Trophoblast cell (in vitro differentiated cells and primary cell): ENCODE measurements at regions not wholly inside any gene's neighbourhood (a gene's known extent, or its start where the extent isn't known, plus 50 kb on each side); places are given as distances from the start of the nearest gene placed in this dataset.

Source experiments
- DNase-seq, 2 donors: peaks; one replicate each; pipeline ENCODE4 v3.0.0-alpha.2; 2016
- H2AFZ ChIP-seq: 2 replicates; pipeline ENCODE4 v1.6.1; 2013; ENCODE audit warnings: low read length, moderate library complexity, mild to moderate bottlenecking; ENCODE audit not compliant: insufficient read depth, poor library complexity
- H2AK5ac ChIP-seq: 2 replicates; pipeline ENCODE4 v1.6.1; 2013; ENCODE audit warnings: mild to moderate bottlenecking, low read length
- H2BK120ac ChIP-seq: 2 replicates; pipeline ENCODE4 v1.6.1; 2013; ENCODE audit warnings: low read length, mild to moderate bottlenecking, moderate library complexity; ENCODE audit not compliant: insufficient read depth, poor library complexity
- H2BK12ac ChIP-seq: 2 replicates; pipeline ENCODE4 v1.6.1; 2013; ENCODE audit warnings: mild to moderate bottlenecking, low read length, moderate library complexity
- H2BK5ac ChIP-seq: 2 replicates; pipeline ENCODE4 v1.6.1; 2013; ENCODE audit warnings: low read length, low read depth, moderate library complexity, mild to moderate bottlenecking; ENCODE audit not compliant: poor library complexity
- H3K14ac ChIP-seq: 2 replicates; pipeline ENCODE4 v1.6.1; 2013; ENCODE audit warnings: mild to moderate bottlenecking, low read length
- H3K18ac ChIP-seq: 2 replicates; pipeline ENCODE4 v1.6.1; 2013; ENCODE audit warnings: mild to moderate bottlenecking, low read length
- H3K23ac ChIP-seq: 2 replicates; pipeline ENCODE4 v1.6.1; 2013; ENCODE audit warnings: low read length
- H3K27ac ChIP-seq: 2 replicates; pipeline ENCODE4 v1.5.1; 2013; ENCODE audit warnings: low read depth, mild to moderate bottlenecking, inconsistent platforms, low read length, moderate library complexity
- H3K27me3 ChIP-seq: 2 replicates; pipeline ENCODE4 v1.6.1; 2013; ENCODE audit warnings: inconsistent platforms, mild to moderate bottlenecking, low read length, moderate library complexity; ENCODE audit not compliant: insufficient read depth
- H3K36me3 ChIP-seq, 2 experiments: 1 replicate in 1 of 2; 2 replicates in 1 of 2; pipeline ENCODE4 v1.6.1; 2013; ENCODE audit warnings: low read length in 2 of 2, mild to moderate bottlenecking in 2 of 2, moderate library complexity in 1 of 2; ENCODE audit not compliant: insufficient read depth in 2 of 2, control insufficient read depth in 1 of 2
- H3K4ac ChIP-seq: 2 replicates; pipeline ENCODE4 v1.6.1; 2013; ENCODE audit warnings: low read depth, mild to moderate bottlenecking, low read length, moderate library complexity
- H3K4me1 ChIP-seq, 2 experiments: 1 replicate in 1 of 2; 2 replicates in 1 of 2; pipeline ENCODE4 v1.6.1; 2013; ENCODE audit warnings: low read length in 2 of 2, mild to moderate bottlenecking in 2 of 2, moderate library complexity in 1 of 2; ENCODE audit not compliant: insufficient read depth in 2 of 2, control insufficient read depth in 1 of 2
- H3K4me2 ChIP-seq: 2 replicates; pipeline ENCODE4 v1.6.1; 2013; ENCODE audit warnings: inconsistent platforms, mild to moderate bottlenecking, low read length, moderate library complexity
- H3K4me3 ChIP-seq: 2 replicates; pipeline ENCODE4 v1.5.1; 2013; ENCODE audit warnings: mild to moderate bottlenecking, low read depth, low read length, inconsistent platforms
- H3K79me1 ChIP-seq: one replicate; pipeline ENCODE4 v1.6.1; 2013; ENCODE audit warnings: low read length
- H3K79me2 ChIP-seq: 2 replicates; pipeline ENCODE4 v1.6.1; 2013; ENCODE audit warnings: low read length, mild to moderate bottlenecking; ENCODE audit not compliant: control insufficient read depth, insufficient read depth, poor library complexity
- H3K9ac ChIP-seq: 2 replicates; pipeline ENCODE4 v1.6.1; 2013; ENCODE audit warnings: mild to moderate bottlenecking, low read length
- H3K9me3 ChIP-seq: 2 replicates; pipeline ENCODE4 v1.6.1; 2013; ENCODE audit warnings: low read depth, mild to moderate bottlenecking, control low read depth, inconsistent platforms, low read length; ENCODE audit not compliant: insufficient read depth
- H4K12ac ChIP-seq: 2 replicates; pipeline ENCODE4 v1.6.1; 2013; ENCODE audit warnings: low read depth, mild to moderate bottlenecking, low read length, moderate library complexity
- H4K8ac ChIP-seq: 2 replicates; pipeline ENCODE4 v1.6.1; 2013; ENCODE audit warnings: low read depth, mild to moderate bottlenecking, low read length, moderate library complexity
- H4K91ac ChIP-seq: one replicate; pipeline ENCODE4 v1.6.1; 2013; ENCODE audit warnings: low read depth, mild to moderate bottlenecking, low read length, moderate library complexity
- WGBS: extraction: QIAGEN DNeasy Blood & Tissue Kit; methylation state at CpG from one replicate; pipeline ENCODE4 v1.1.7; 2013; ENCODE audit warnings: missing lambda C conversion rate; ENCODE audit not compliant: insufficient read length, insufficient coverage; ENCODE audit errors: extremely low coverage; 5-methylcytosine and 5-hydroxymethylcytosine counted together

DNA sequence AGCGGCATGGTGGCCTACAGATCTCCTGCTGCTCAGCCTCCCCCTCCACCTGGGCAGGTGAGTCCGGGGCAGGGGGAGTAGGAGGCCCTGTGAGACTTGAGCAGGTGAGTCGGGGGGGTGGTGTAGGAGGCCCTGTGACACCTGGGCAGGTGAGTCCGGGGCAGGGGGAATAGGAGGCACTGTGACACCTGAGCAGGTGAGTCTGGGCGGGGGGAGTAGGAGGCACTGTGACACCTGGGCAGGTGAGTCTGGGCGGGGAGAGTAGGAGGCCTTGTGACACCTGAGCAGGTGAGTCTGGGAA is 299.3 kb downstream of the BRD1 start:
- no peak for DNase-seq
- Histone ChIP-seq H3K14ac (no peak overlapping the region), H3K27me3 (no peaks in the 10 kb centered on the region)

DNA sequence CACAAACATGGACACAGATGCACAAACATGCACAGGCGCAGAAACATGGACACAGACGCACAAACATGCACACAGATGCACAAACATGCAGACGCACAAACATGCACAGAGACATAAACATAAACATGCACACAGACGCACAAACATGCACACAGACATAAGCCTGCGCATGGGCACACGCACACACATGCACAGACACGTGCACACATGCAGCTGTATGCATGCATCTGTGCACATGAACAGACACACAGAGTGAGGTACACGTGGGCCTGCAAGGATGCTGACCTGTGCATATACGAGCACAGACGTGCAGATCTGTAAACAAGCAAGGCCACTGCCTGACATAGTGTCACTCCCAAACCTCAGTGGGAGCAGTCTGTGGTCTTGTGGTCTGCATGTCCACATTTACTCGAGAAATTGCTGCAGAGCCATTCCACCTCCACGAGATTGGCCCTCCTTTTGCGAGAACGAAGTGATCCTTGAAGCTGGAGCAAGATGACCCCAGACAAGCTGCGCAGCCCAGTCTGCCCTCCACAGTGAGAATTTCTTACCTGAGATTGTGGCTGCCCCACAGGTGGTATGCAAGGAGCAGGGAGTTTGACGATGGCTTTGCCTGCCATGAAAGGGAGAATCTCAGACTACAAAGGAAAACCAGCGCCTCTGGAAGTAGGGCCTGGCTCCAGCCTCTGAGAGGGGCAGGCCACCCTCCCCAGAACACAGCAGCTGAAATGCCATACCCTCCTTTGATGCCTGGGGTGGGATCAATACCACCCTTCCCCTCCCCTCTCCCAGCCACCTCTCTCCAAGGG is 299.9 kb downstream of the BRD1 start:
- H3K79me1 ChIP-seq: no peaks in the 10 kb centered on the region
- no peak overlapping the region for H3K27ac ChIP-seq
- no peaks in the 10 kb centered on the region for H3K27me3 ChIP-seq
- H2BK12ac ChIP-seq: no peak overlapping the region
- no peak overlapping the region for H2BK120ac ChIP-seq
- no peak overlapping the region for H4K12ac ChIP-seq
- H3K14ac ChIP-seq: no peak overlapping the region
- H4K8ac ChIP-seq: no peak overlapping the region
- no peak overlapping the region for H2AFZ ChIP-seq
- no peak overlapping the region for H3K9ac ChIP-seq
- no peak overlapping the region for H2AK5ac ChIP-seq
- no peak overlapping the region for H3K4me2 ChIP-seq
- H3K23ac ChIP-seq: peak overlapping the region; percentile 22
- peak overlapping the region; percentile 42 for H3K4me3 ChIP-seq
- H3K36me3 ChIP-seq: peaks cover 0 to 3% of the 10 kb centered on the region in 2 experiments
- peaks cover 0 to 3% of the 10 kb centered on the region in 2 experiments for H3K4me1 ChIP-seq
- DNase-seq: no peak
- no peak overlapping the region for H3K4ac ChIP-seq
- no peak overlapping the region for H2BK5ac ChIP-seq
- H3K9me3 ChIP-seq: peaks cover 12% of the 10 kb centered on the region
- WGBS: no CpG with 5 or more reads among the region's 17 CpGs
- H4K91ac ChIP-seq: no peak overlapping the region
- no peaks in the 10 kb centered on the region for H3K79me2 ChIP-seq
- H3K18ac ChIP-seq: no peak overlapping the region

More for the DNA sequence above, 299.3 kb downstream of the BRD1 start:
- Histone ChIP-seq H4K8ac (no peak overlapping the region), H2BK120ac (no peak overlapping the region), H3K9me3 (peaks cover 12% of the 10 kb centered on the region), H3K23ac (no peak overlapping the region), H3K79me2 (no peaks in the 10 kb centered on the region), H2AK5ac (no peak overlapping the region), H4K12ac (no peak overlapping the region), H3K27ac (no peak overlapping the region), H3K4me2 (no peak overlapping the region), H3K4ac (no peak overlapping the region), H2AFZ (no peak overlapping the region), H2BK5ac (no peak overlapping the region), H2BK12ac (no peak overlapping the region), H3K18ac (no peak overlapping the region), H3K4me1 (peaks cover 0 to 3% of the 10 kb centered on the region in 2 experiments), H3K79me1 (no peaks in the 10 kb centered on the region), H3K4me3 (no peak overlapping the region), H4K91ac (no peak overlapping the region), H3K9ac (no peak overlapping the region), H3K36me3 (peaks cover 0 to 3% of the 10 kb centered on the region in 2 experiments)
- WGBS: no CpG with 5 or more reads among the region's 6 CpGs

DNA sequence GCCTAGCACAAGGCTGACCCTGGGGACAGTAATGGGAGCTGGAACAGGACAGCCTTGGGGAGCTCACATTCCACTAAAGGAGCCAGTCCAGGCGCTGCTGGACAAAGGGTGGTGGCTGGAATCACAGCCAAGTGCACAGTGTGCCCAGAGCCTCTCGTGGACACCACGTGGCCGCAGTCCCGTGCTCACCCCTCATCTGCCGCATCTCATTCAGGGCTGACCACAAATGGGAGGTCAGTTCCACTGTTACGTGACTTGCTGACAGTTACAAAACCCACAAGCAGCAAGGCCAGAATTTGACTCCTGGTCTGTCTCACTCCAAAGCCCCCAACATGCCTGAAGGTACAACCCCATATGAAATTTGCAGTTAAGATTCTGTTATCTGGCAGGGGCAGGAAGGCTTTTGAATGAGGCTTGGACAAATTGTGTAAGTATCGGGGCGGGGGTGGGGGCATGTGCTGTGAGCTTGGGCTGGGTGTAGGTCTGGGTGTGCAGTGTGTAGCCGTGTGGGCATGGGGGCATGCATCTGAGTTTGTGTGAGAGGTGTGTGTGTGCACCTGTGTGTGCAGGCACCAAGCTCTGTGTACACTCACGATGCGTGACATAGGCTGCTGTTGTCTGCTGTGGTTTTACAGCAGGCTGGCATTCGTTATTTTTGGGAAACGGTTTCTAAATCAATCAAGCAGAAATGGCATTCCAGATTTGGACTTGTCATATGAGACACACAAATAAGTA is 301.7 kb downstream of the BRD1 start:
- peaks cover 0 to 3% of the 10 kb centered on the region in 2 experiments for H3K4me1 ChIP-seq
- no peak overlapping the region for H3K23ac ChIP-seq
- H4K91ac ChIP-seq: no peak overlapping the region
- no peaks in the 10 kb centered on the region for H3K79me2 ChIP-seq
- H2BK12ac ChIP-seq: no peak overlapping the region
- H3K4me3 ChIP-seq: no peak overlapping the region
- no peak overlapping the region for H2BK5ac ChIP-seq
- H3K18ac ChIP-seq: no peak overlapping the region
- no CpG with 5 or more reads among the region's 14 CpGs for WGBS
- H2AK5ac ChIP-seq: no peak overlapping the region
- H3K9me3 ChIP-seq: peaks cover 14% of the 10 kb centered on the region
- no peak for DNase-seq
- H3K14ac ChIP-seq: no peak overlapping the region
- no peak overlapping the region for H3K9ac ChIP-seq
- H3K4me2 ChIP-seq: no peak overlapping the region
- H4K12ac ChIP-seq: no peak overlapping the region
- H3K79me1 ChIP-seq: no peaks in the 10 kb centered on the region
- H3K4ac ChIP-seq: no peak overlapping the region
- peaks cover 0 to 3% of the 10 kb centered on the region in 2 experiments for H3K36me3 ChIP-seq
- H3K27me3 ChIP-seq: no peaks in the 10 kb centered on the region
- no peak overlapping the region for H2BK120ac ChIP-seq
- no peak overlapping the region for H4K8ac ChIP-seq
- H2AFZ ChIP-seq: no peak overlapping the region
- H3K27ac ChIP-seq: no peak overlapping the region

- WGBS: no CpG with 5 or more reads among the region's 9 CpGs
- H3K9ac ChIP-seq: no peak overlapping the region
- no peak overlapping the region for H3K4me3 ChIP-seq
- H3K27me3 ChIP-seq: no peaks in the 10 kb centered on the region
- H3K79me2 ChIP-seq: no peaks in the 10 kb centered on the region
- H3K14ac ChIP-seq: no peak overlapping the region
- H2BK120ac ChIP-seq: no peak overlapping the region
- H3K4ac ChIP-seq: no peak overlapping the region
- peaks cover 0 to 3% of the 10 kb centered on the region in 2 experiments for H3K36me3 ChIP-seq
- H2AK5ac ChIP-seq: no peak overlapping the region
- H4K91ac ChIP-seq: no peak overlapping the region
- H2AFZ ChIP-seq: no peak overlapping the region
- H4K8ac ChIP-seq: no peak overlapping the region
- no peak for DNase-seq
- no peak overlapping the region for H2BK5ac ChIP-seq
- H4K12ac ChIP-seq: no peak overlapping the region
- H2BK12ac ChIP-seq: no peak overlapping the region
- H3K18ac ChIP-seq: no peak overlapping the region
- peaks cover 18% of the 10 kb centered on the region for H3K9me3 ChIP-seq
- H3K27ac ChIP-seq: no peak overlapping the region
- H3K4me1 ChIP-seq: peaks cover 0 to 3% of the 10 kb centered on the region in 2 experiments
- H3K4me2 ChIP-seq: no peak overlapping the region
- no peaks in the 10 kb centered on the region for H3K79me1 ChIP-seq
- H3K23ac ChIP-seq: no peak overlapping the region
Observed at GRCh38 chr22:49525360-49525759, 302.3 kb downstream of the BRD1 start.
